ENCODE measurements at regions not wholly inside any gene's neighbourhood (a gene's known extent, or its start where the extent isn't known, plus 50 kb on each side); places are given as distances from the start of the nearest gene placed in this dataset.

GRCh38 chr2:136239079-136239685 lies 121.2 kb upstream of the CXCR4 start:
- Histone ChIP-seq H3K27ac (ENCODE audit: low read length) (peak overlapping the region; percentile 22), H3K27me3 (ENCODE audit: control insufficient read depth, insufficient read depth) (no peaks in the 10 kb centered on the region), H3K4me3 (ENCODE audit: low read length) (no peak overlapping the region), H3K9me3 (ENCODE audit: control insufficient read depth, low read length) (no peaks in the 10 kb centered on the region), H3K4me1 (ENCODE audit: control insufficient read depth, insufficient read depth, low read length) (peaks cover 2% of the 10 kb centered on the region)
- 48% methylated on average over 3 of the region's 3 CpGs for WGBS
- DNase-seq (no peak), ATAC-seq (no peak)
- intact Hi-C loops (cut with DNase I) = no loop called here

- no peak overlapping the region for H3K27ac ChIP-seq (ENCODE audit: low read length)
- ATAC-seq (peak; percentile 20 to 37), DNase-seq (no peak)
- 33% methylated on average over 6 of the region's 6 CpGs for WGBS
- H3K4me1 ChIP-seq (ENCODE audit: control insufficient read depth, insufficient read depth, low read length) = peaks cover 2% of the 10 kb centered on the region
- intact Hi-C loops (cut with DNase I) = no loop called here
- H3K4me3 ChIP-seq (ENCODE audit: low read length) = no peak overlapping the region
- no peaks in the 10 kb centered on the region for H3K27me3 ChIP-seq (ENCODE audit: control insufficient read depth, insufficient read depth)
- H3K9me3 ChIP-seq (ENCODE audit: control insufficient read depth, low read length) = no peaks in the 10 kb centered on the region
Measured at GRCh38 chr2:136238286-136239078, 120.5 kb upstream of the CXCR4 start.

- ATAC-seq = peak; percentile 34 to 93
- peak in 1 of 3 donors; percentile 26 for DNase-seq
- no peaks in the 10 kb centered on the region for H3K9me3 ChIP-seq (ENCODE audit: control insufficient read depth, low read length)
- H3K4me1 ChIP-seq (ENCODE audit: control insufficient read depth, insufficient read depth, low read length) = peaks cover 2% of the 10 kb centered on the region
- H3K27ac ChIP-seq (ENCODE audit: low read length) = no peak overlapping the region
- no peaks in the 10 kb centered on the region for H3K27me3 ChIP-seq (ENCODE audit: control insufficient read depth, insufficient read depth)
- H3K4me3 ChIP-seq (ENCODE audit: low read length) = no peak overlapping the region
- intact Hi-C loops (cut with DNase I) = no loop called here
- 48% methylated on average over 4 of the region's 4 CpGs for WGBS
Measured at GRCh38 chr2:136236019-136236418, 118.1 kb upstream of the CXCR4 start.

- Histone ChIP-seq H3K4me3 (ENCODE audit: low read length) (no peak overlapping the region), H3K9me3 (ENCODE audit: control insufficient read depth, low read length) (no peaks in the 10 kb centered on the region), H3K27ac (ENCODE audit: low read length) (no peak overlapping the region), H3K27me3 (ENCODE audit: control insufficient read depth, insufficient read depth) (no peaks in the 10 kb centered on the region), H3K4me1 (ENCODE audit: control insufficient read depth, insufficient read depth, low read length) (peaks cover 2% of the 10 kb centered on the region)
- ATAC-seq (peak; percentile 53 to 62), DNase-seq (no peak)
- WGBS = 48% methylated on average over 4 of the region's 4 CpGs
- intact Hi-C loops (cut with DNase I) = no loop called here
Measured at GRCh38 chr2:136235546-136235945, 117.6 kb upstream of the CXCR4 start.

- Histone ChIP-seq H3K9me3 (ENCODE audit: control insufficient read depth, low read length) (no peaks in the 10 kb centered on the region), H3K4me3 (ENCODE audit: low read length) (no peak overlapping the region), H3K4me1 (ENCODE audit: control insufficient read depth, insufficient read depth, low read length) (peaks cover 2% of the 10 kb centered on the region), H3K27me3 (ENCODE audit: control insufficient read depth, insufficient read depth) (no peaks in the 10 kb centered on the region), H3K27ac (ENCODE audit: low read length) (no peak overlapping the region)
- WGBS = 95% methylated on average over 7 of the region's 7 CpGs
- ATAC-seq (no peak), DNase-seq (no peak)
- intact Hi-C loops (cut with DNase I) = no loop called here
Measured at GRCh38 chr2:136234261-136234660, 116.3 kb upstream of the CXCR4 start.

- H3K27me3 ChIP-seq (ENCODE audit: control insufficient read depth, insufficient read depth) = no peaks in the 10 kb centered on the region
- no peak for ATAC-seq
Measured at GRCh38 chr2:136233298-136233697, 115.3 kb upstream of the CXCR4 start.

GRCh38 chr2:136232456-136233172 lies 114.7 kb upstream of the CXCR4 start:
- DNase-seq (no peak), ATAC-seq (no peak)
- Histone ChIP-seq H3K4me3 (ENCODE audit: low read length) (no peak overlapping the region), H3K27me3 (ENCODE audit: control insufficient read depth, insufficient read depth) (no peaks in the 10 kb centered on the region), H3K27ac (ENCODE audit: low read length) (no peak overlapping the region), H3K9me3 (ENCODE audit: control insufficient read depth, low read length) (no peaks in the 10 kb centered on the region), H3K4me1 (ENCODE audit: control insufficient read depth, insufficient read depth, low read length) (peaks cover 2% of the 10 kb centered on the region)
- intact Hi-C loops (cut with DNase I) = no loop called here
- 48% methylated on average over 7 of the region's 7 CpGs for WGBS

More at GRCh38 chr2:136233298-136233697, 115.3 kb upstream of the CXCR4 start:
- intact Hi-C loops (cut with DNase I) = no loop called here
- Histone ChIP-seq H3K27ac (ENCODE audit: low read length) (no peak overlapping the region), H3K9me3 (ENCODE audit: control insufficient read depth, low read length) (no peaks in the 10 kb centered on the region), H3K4me1 (ENCODE audit: control insufficient read depth, insufficient read depth, low read length) (peaks cover 2% of the 10 kb centered on the region), H3K4me3 (ENCODE audit: low read length) (no peak overlapping the region)
- no peak for DNase-seq

GRCh38 chr2:136230464-136230863 lies 112.5 kb upstream of the CXCR4 start:
- intact Hi-C loops (cut with DNase I) = no loop called here
- DNase-seq (no peak), ATAC-seq (no peak)
- H3K9me3 ChIP-seq (ENCODE audit: control insufficient read depth, low read length) = no peaks in the 10 kb centered on the region
- no peak overlapping the region for H3K27ac ChIP-seq (ENCODE audit: low read length)
- H3K4me3 ChIP-seq (ENCODE audit: low read length) = no peak overlapping the region
- no peaks in the 10 kb centered on the region for H3K4me1 ChIP-seq (ENCODE audit: control insufficient read depth, insufficient read depth, low read length)
- H3K27me3 ChIP-seq (ENCODE audit: control insufficient read depth, insufficient read depth) = no peaks in the 10 kb centered on the region
- 79% methylated on average over 5 of the region's 5 CpGs for WGBS

GRCh38 chr2:136226903-136227302 lies 109.0 kb upstream of the CXCR4 start:
- WGBS = 85% methylated on average over 4 of the region's 4 CpGs
- no peak overlapping the region for H3K27ac ChIP-seq (ENCODE audit: low read length)

GRCh38 chr2:136225950-136226835 lies 108.2 kb upstream of the CXCR4 start:
- no peak for DNase-seq
- Histone ChIP-seq H3K9me3 (ENCODE audit: control insufficient read depth, low read length) (no peaks in the 10 kb centered on the region), H3K27me3 (ENCODE audit: control insufficient read depth, insufficient read depth) (no peaks in the 10 kb centered on the region), H3K27ac (ENCODE audit: low read length) (no peak overlapping the region), H3K4me3 (ENCODE audit: low read length) (no peak overlapping the region), H3K4me1 (ENCODE audit: control insufficient read depth, insufficient read depth, low read length) (no peaks in the 10 kb centered on the region)
- 32% methylated on average over 7 of the region's 7 CpGs for WGBS
- intact Hi-C loops (cut with DNase I) = no loop called here
- ATAC-seq = no peak

More at GRCh38 chr2:136226903-136227302, 109.0 kb upstream of the CXCR4 start:
- DNase-seq (no peak), ATAC-seq (no peak)
- Histone ChIP-seq H3K9me3 (ENCODE audit: control insufficient read depth, low read length) (no peaks in the 10 kb centered on the region), H3K4me3 (ENCODE audit: low read length) (no peak overlapping the region), H3K27me3 (ENCODE audit: control insufficient read depth, insufficient read depth) (no peaks in the 10 kb centered on the region), H3K4me1 (ENCODE audit: control insufficient read depth, insufficient read depth, low read length) (no peaks in the 10 kb centered on the region)
- intact Hi-C loops (cut with DNase I) = no loop called here

Measured in right cardiac atrium (tissue), 5 donors.